CD14-positive monocyte (primary cell): ENCODE measurements at regions not wholly inside any gene's neighbourhood (a gene's known extent, or its start where the extent isn't known, plus 50 kb on each side); places are given as distances from the start of the nearest gene placed in this dataset.

Source experiments
- DNase-seq, 3 donors: peaks; one replicate each; pipeline ENCODE4 v3.0.0-alpha.2; 2011 to 2022
- H2AFZ ChIP-seq: 2 replicates; pipeline ENCODE4 v1.6.0; 2012; ENCODE audit warnings: mild to moderate bottlenecking, low read depth, low read length, inconsistent platforms; ENCODE audit not compliant: insufficient read depth, poor library complexity, severe bottlenecking
- H3K27ac ChIP-seq, 2 donors: 1 replicate in 1 of 2; 2 replicates in 1 of 2; pipeline ENCODE4 v1.5.1; 2012 to 2013; ENCODE audit warnings: low read length in 2 of 2, control low read depth in 1 of 2, inconsistent platforms in 1 of 2, low read depth in 1 of 2, mild to moderate bottlenecking in 1 of 2
- H3K27me3 ChIP-seq, 2 donors: one replicate each; pipeline versions ENCODE4 v1.6.0 to v1.6.1; 2011 to 2013; ENCODE audit warnings: low read length in 2 of 2; ENCODE audit not compliant: control insufficient read depth in 2 of 2, insufficient read depth in 2 of 2
- H3K36me3 ChIP-seq, 2 donors: replicated peaks in 1 of 2; 1 replicate in 1 of 2; 2 replicates in 1 of 2; pipeline versions ENCODE4 v1.5.1 to v1.6.1; 2012 to 2013; ENCODE audit warnings: low read length in 2 of 2, control low read depth in 1 of 2, inconsistent platforms in 1 of 2, mild to moderate bottlenecking in 1 of 2; ENCODE audit not compliant: insufficient read depth in 2 of 2, control insufficient read depth in 1 of 2
- H3K4me1 ChIP-seq, 2 donors: 1 replicate in 1 of 2; 2 replicates in 1 of 2; pipeline versions ENCODE4 v1.5.1 to v1.6.1; 2012 to 2013; ENCODE audit warnings: low read length in 2 of 2, control low read depth in 1 of 2, inconsistent platforms in 1 of 2, mild to moderate bottlenecking in 1 of 2, moderate library complexity in 1 of 2; ENCODE audit not compliant: insufficient read depth in 2 of 2, control insufficient read depth in 1 of 2
- H3K4me2 ChIP-seq: replicated peaks from 2 replicates; pipeline ENCODE3; 2012; ENCODE audit warnings: low read length, moderate library complexity, mild to moderate bottlenecking; ENCODE audit not compliant: poor library complexity, severe bottlenecking; ENCODE audit errors: extremely low read depth
- H3K4me3 ChIP-seq, 3 experiments: fragments of 200-600 bp in 1 of 3; sonication (generic) in 1 of 3; replicated peaks in 1 of 3; 1 replicate in 2 of 3; 2 replicates in 1 of 3; pipeline ENCODE4 v1.5.1; 2011 to 2013; ENCODE audit warnings: low read length in 3 of 3, mild to moderate bottlenecking in 3 of 3, control low read depth in 2 of 3, low read depth in 2 of 3, inconsistent platforms in 1 of 3, moderate library complexity in 1 of 3
- H3K79me2 ChIP-seq: 2 replicates; pipeline ENCODE4 v1.6.0; 2012; ENCODE audit warnings: mild to moderate bottlenecking, control low read depth, inconsistent platforms, low read length, moderate library complexity; ENCODE audit not compliant: insufficient read depth
- H3K9ac ChIP-seq: 2 replicates; pipeline ENCODE4 v1.6.0; 2017; ENCODE audit warnings: low read length, mild to moderate bottlenecking; ENCODE audit not compliant: insufficient read depth, poor library complexity, severe bottlenecking
- H3K9me3 ChIP-seq, 2 donors: replicated peaks in 1 of 2; 1 replicate in 1 of 2; 2 replicates in 1 of 2; pipeline versions ENCODE4 v1.5.1 to v1.6.1; 2012 to 2013; ENCODE audit warnings: low read length in 2 of 2, control low read depth in 1 of 2; ENCODE audit not compliant: control insufficient read depth in 1 of 2, insufficient read depth in 1 of 2
- H4K20me1 ChIP-seq: 2 replicates; pipeline ENCODE4 v1.6.0; 2012; ENCODE audit warnings: mild to moderate bottlenecking, low read length, control low read depth, moderate library complexity; ENCODE audit not compliant: insufficient read depth
- H3K27ac Mint-ChIP-seq, 7 donors: one replicate each; pipeline ENCODE4 v1.8.0; 2020; ENCODE audit warnings: mild to moderate bottlenecking in 7 of 7, mixed read lengths in 7 of 7, moderate library complexity in 6 of 7, inconsistent platforms in 2 of 7
- H3K27me3 Mint-ChIP-seq, 3 donors: one replicate each; pipeline ENCODE4 v1.8.0; 2021 to 2022; ENCODE audit warnings: low read depth in 3 of 3, mild to moderate bottlenecking in 3 of 3, mixed read lengths in 3 of 3, moderate library complexity in 3 of 3, inconsistent platforms in 1 of 3
- H3K36me3 Mint-ChIP-seq, 2 donors: one replicate each; pipeline ENCODE4 v1.8.0; 2020; ENCODE audit warnings: mixed read lengths in 2 of 2, inconsistent platforms in 1 of 2, mild to moderate bottlenecking in 1 of 2
- H3K4me1 Mint-ChIP-seq: one replicate; pipeline ENCODE4 v1.8.0; 2020; ENCODE audit warnings: mild to moderate bottlenecking, mixed read lengths
- H3K4me3 Mint-ChIP-seq, 2 donors: one replicate each; pipeline ENCODE4 v1.8.0; 2020; ENCODE audit warnings: mild to moderate bottlenecking in 2 of 2, mixed read lengths in 2 of 2, moderate library complexity in 1 of 2
- H3K9me3 Mint-ChIP-seq, 7 donors: one replicate each; pipeline ENCODE4 v1.8.0; 2020 to 2022; ENCODE audit warnings: mixed read lengths in 7 of 7, mild to moderate bottlenecking in 6 of 7, moderate library complexity in 6 of 7, inconsistent platforms in 2 of 7
- WGBS: methylation state at CpG from one replicate; pipeline ENCODE4 v1.1.5; 2013; ENCODE audit warnings: missing lambda C conversion rate; ENCODE audit not compliant: insufficient coverage; 5-methylcytosine and 5-hydroxymethylcytosine counted together
- intact Hi-C, 2 donors: fragments of 100-400 bp; cut with micrococcal nuclease; formaldehyde crosslinking; loops; one replicate each; pipeline versions ENCODE4 v1.15.0 to v1.15.1; 2023
- TF ChIP-seq, protein P1 (sequence below): fragments of 200-600 bp; IDR thresholded peaks from one replicate; pipeline ENCODE4 v1.8.0; 2022; ENCODE audit warnings: antibody characterized with exemption, mild to moderate bottlenecking

DNA sequence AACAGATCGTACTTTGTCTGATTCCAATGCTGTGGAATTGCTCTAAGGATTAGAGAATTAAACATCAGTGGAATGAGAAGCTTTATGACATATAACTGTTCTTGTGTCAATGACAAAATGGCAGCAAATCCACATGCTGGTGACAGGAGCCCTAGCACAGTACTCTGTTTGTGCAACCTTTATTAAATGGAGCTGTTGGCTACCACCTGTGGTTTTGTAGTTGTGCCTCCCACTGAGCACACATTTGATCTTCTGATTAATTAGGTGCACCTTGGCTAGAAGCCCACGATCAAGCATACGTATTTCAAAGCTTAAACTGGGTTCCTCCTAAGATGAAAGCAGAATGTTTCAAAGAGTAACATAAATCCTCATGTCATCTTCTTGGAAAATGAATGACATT, 394.0 kb upstream of the IGFBP7 start:
- Histone ChIP-seq H3K27me3 (no peaks in the 10 kb centered on the region), H3K9ac (no peak overlapping the region), H3K79me2 (no peaks in the 10 kb centered on the region), H3K27ac (no peak overlapping the region), H3K4me3 (no peak overlapping the region), H2AFZ (no peak overlapping the region), H3K4me1 (no peaks in the 10 kb centered on the region), H3K36me3 (no peaks in the 10 kb centered on the region), H3K4me2 (no peak overlapping the region), H3K9me3 (no peaks in the 10 kb centered on the region), H4K20me1 (no peaks in the 10 kb centered on the region)
- TF ChIP-seq, protein P1, sequence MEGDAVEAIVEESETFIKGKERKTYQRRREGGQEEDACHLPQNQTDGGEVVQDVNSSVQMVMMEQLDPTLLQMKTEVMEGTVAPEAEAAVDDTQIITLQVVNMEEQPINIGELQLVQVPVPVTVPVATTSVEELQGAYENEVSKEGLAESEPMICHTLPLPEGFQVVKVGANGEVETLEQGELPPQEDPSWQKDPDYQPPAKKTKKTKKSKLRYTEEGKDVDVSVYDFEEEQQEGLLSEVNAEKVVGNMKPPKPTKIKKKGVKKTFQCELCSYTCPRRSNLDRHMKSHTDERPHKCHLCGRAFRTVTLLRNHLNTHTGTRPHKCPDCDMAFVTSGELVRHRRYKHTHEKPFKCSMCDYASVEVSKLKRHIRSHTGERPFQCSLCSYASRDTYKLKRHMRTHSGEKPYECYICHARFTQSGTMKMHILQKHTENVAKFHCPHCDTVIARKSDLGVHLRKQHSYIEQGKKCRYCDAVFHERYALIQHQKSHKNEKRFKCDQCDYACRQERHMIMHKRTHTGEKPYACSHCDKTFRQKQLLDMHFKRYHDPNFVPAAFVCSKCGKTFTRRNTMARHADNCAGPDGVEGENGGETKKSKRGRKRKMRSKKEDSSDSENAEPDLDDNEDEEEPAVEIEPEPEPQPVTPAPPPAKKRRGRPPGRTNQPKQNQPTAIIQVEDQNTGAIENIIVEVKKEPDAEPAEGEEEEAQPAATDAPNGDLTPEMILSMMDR = no peak
- H3K4me3 Mint-ChIP-seq = no peak overlapping the region
- no peaks in the 10 kb centered on the region for H3K36me3 Mint-ChIP-seq
- DNase-seq = no peak
- peaks cover 0 to 2% (median 1%) of the 10 kb centered on the region in 3 donors for H3K27me3 Mint-ChIP-seq
- WGBS = no CpG with 5 or more reads among the region's 3 CpGs
- H3K27ac Mint-ChIP-seq = no peak overlapping the region
- H3K9me3 Mint-ChIP-seq = peaks cover 0 to 4% (median 0%) of the 10 kb centered on the region in 7 donors
- intact Hi-C loops = no loop called here
- no peaks in the 10 kb centered on the region for H3K4me1 Mint-ChIP-seq

DNA sequence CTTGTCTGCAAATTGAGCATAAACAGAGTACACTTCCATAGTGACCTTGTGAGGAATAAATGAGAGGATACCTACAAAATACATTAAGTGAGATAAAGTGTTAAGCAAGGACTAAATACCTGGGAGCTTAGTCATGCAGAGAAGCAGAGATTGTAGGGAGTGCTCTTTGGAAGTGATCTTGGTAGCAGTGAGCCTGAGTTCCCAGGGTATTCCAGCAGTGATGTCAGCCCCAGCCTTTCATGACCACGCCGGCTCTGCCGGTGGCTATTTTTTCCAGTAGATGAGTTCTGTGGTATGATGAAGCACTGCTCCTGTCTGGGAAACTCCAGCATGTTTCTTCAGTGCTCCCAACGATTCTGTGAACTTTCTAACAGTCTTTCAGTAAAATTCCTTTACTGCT, 391.5 kb upstream of the IGFBP7 start:
- no peak overlapping the region for H3K27ac ChIP-seq
- H3K9ac ChIP-seq = no peak overlapping the region
- no peaks in the 10 kb centered on the region for H3K4me1 Mint-ChIP-seq
- no CpG with 5 or more reads among the region's 4 CpGs for WGBS
- intact Hi-C loops = no loop called here
- no peak overlapping the region for H3K4me3 Mint-ChIP-seq
- no peaks in the 10 kb centered on the region for H3K27me3 ChIP-seq
- no peak overlapping the region for H2AFZ ChIP-seq
- H3K36me3 Mint-ChIP-seq = no peaks in the 10 kb centered on the region
- H3K27me3 Mint-ChIP-seq = peaks cover 0 to 2% (median 1%) of the 10 kb centered on the region in 3 donors
- H3K4me1 ChIP-seq = no peaks in the 10 kb centered on the region
- no peak for DNase-seq
- no peak overlapping the region for H3K4me2 ChIP-seq
- no peaks in the 10 kb centered on the region for H3K36me3 ChIP-seq
- TF ChIP-seq, protein P1 = no peak
- no peak overlapping the region for H3K4me3 ChIP-seq
- H3K9me3 ChIP-seq = no peaks in the 10 kb centered on the region
- no peak overlapping the region for H3K27ac Mint-ChIP-seq
- peaks cover 0 to 4% (median 0%) of the 10 kb centered on the region in 7 donors for H3K9me3 Mint-ChIP-seq
- H3K79me2 ChIP-seq = no peaks in the 10 kb centered on the region
- H4K20me1 ChIP-seq = no peaks in the 10 kb centered on the region
